ENCODE measurements at regions not wholly inside any gene's neighbourhood (a gene's known extent, or its start where the extent isn't known, plus 50 kb on each side); places are given as distances from the start of the nearest gene placed in this dataset.

DNA sequence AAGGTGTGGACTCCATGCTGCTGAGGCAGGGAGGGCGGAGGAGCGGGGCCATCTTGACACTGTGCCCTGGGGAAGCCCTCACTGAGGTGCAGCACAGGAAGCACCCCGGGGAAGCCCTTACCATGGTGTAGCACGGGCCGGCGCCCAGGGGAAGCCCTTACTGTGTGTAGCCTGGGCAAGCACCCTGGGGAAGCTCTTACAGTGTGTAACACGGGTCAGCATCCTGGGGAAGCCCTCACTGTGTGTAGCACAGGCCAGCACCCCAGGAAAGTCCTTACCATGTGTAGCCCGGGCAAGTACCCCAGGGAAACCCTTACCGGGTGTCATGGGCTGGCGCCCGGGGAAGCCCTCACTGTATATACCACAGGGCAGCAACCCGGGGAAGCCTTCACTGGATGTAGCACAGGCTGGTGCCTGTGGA is 62.6 kb upstream of the ZNF354B start:
- TF ChIP-seq, protein P1, sequence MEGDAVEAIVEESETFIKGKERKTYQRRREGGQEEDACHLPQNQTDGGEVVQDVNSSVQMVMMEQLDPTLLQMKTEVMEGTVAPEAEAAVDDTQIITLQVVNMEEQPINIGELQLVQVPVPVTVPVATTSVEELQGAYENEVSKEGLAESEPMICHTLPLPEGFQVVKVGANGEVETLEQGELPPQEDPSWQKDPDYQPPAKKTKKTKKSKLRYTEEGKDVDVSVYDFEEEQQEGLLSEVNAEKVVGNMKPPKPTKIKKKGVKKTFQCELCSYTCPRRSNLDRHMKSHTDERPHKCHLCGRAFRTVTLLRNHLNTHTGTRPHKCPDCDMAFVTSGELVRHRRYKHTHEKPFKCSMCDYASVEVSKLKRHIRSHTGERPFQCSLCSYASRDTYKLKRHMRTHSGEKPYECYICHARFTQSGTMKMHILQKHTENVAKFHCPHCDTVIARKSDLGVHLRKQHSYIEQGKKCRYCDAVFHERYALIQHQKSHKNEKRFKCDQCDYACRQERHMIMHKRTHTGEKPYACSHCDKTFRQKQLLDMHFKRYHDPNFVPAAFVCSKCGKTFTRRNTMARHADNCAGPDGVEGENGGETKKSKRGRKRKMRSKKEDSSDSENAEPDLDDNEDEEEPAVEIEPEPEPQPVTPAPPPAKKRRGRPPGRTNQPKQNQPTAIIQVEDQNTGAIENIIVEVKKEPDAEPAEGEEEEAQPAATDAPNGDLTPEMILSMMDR (IDR thresholded peaks at IDR 0.05), result no peak
- TF ChIP-seq EP300 (IDR thresholded peaks at IDR 0.05), result no peak
